ENCODE measurements at regions not wholly inside any gene's neighbourhood (a gene's known extent, or its start where the extent isn't known, plus 50 kb on each side); places are given as distances from the start of the nearest gene placed in this dataset.

DNA sequence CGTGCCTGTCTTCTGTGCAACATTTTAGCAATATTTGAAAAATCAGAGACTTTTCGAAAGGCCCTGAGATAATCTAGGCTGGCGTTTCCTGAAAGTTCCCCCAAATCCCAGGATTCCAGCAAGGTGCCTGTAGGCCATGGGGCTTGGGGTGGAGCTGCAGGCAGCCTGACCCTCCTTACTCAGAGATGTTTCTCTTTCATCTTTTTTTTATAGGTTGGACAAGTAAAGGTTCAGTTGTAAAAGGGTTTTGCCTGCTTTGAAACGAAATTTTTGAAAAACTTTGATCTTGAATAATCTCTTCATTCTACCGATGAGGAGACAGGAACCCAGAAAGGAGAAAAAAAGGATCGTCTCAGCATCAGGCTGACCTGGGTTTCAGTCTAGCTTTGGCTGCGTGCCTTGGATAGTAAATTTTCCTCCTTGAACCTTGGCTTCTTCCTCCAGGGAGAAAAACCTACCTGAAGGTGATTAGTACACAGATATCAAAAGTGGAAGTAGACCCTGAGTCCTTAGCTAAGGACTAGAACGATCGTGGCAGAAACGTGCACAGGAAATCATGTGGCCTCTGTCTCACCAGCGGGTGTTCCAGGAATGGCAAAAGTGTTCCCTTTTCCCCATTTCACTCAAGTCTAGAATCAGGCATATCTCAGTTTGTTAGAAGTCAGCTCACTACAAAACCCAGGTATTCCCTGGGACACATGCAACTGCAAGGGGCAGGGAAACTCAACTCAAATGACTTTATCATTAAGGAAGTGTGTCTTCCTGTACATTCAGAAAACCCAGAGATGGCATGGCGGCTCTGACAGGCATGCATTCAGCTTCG lies 128.2 kb upstream of the PTPN1 start:
- DNase-seq (ENCODE audit: low spot score in 2 of 2): no peak
- H3K4me3 ChIP-seq (ENCODE audit: low read depth, poor library complexity, severe bottlenecking): no peak overlapping the region
- intact Hi-C loops (cut with DNase I; ENCODE audit: low total_unique reads): no loop called here
- TF ChIP-seq POLR2A (IDR thresholded peaks at IDR 0.05): no peak
- TF ChIP-seq, protein P1, sequence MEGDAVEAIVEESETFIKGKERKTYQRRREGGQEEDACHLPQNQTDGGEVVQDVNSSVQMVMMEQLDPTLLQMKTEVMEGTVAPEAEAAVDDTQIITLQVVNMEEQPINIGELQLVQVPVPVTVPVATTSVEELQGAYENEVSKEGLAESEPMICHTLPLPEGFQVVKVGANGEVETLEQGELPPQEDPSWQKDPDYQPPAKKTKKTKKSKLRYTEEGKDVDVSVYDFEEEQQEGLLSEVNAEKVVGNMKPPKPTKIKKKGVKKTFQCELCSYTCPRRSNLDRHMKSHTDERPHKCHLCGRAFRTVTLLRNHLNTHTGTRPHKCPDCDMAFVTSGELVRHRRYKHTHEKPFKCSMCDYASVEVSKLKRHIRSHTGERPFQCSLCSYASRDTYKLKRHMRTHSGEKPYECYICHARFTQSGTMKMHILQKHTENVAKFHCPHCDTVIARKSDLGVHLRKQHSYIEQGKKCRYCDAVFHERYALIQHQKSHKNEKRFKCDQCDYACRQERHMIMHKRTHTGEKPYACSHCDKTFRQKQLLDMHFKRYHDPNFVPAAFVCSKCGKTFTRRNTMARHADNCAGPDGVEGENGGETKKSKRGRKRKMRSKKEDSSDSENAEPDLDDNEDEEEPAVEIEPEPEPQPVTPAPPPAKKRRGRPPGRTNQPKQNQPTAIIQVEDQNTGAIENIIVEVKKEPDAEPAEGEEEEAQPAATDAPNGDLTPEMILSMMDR (IDR thresholded peaks at IDR 0.05): no peak
- WGBS, 2 donors: 72 to 77% methylated on average over 13 of the region's 13 CpGs

DNA sequence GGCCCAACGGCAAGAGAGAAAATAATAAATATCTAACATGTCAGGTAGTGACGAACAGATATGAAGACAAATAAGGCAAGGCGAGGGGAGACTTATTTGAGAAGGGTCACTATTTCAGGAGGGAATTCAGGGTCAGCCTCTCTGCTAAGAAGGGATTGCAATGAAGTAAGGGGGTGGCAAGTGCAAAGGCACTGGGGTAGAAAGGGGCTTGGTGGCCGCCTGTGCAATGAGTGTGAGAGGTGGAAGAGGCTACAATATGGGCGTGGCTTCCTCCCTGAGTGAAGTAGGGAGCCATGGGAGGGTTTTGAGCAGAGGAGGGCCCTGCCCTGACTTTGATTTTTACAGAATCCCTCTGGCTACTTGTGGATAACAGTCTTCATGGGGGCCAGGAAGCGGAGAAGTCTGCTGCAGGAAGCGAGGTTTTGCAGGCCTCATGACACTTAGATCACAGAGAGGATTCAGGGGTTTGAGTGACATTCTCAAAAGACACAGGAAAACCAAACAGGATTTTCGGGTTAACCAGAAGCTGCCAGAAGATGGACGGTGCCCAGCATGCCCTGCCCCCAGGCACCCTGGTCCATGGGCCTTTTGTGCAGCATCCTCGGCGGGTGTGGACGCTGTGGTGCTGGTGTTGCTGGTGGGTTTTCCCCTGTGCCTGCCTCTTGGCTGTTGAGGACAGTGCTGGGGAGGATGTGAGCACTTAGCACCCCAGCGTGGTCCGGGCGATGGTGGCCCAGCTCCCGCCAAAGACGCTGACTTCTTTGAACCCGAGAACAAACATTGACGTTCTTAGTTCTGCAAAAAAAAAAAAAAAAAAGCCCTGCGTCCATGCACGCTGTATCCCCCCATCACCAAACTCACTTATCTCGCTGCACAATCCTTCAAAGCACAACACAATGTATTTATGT lies 124.2 kb upstream of the PTPN1 start:
- DNase-seq (ENCODE audit: low spot score in 2 of 2): no peak
- H3K4me3 ChIP-seq (ENCODE audit: low read depth, poor library complexity, severe bottlenecking): no peak overlapping the region
- TF ChIP-seq, protein P1 (IDR thresholded peaks at IDR 0.05): no peak
- no peak for TF ChIP-seq POLR2A (IDR thresholded peaks at IDR 0.05)
- intact Hi-C loops (cut with DNase I; ENCODE audit: low total_unique reads): no loop called here
- 79 to 83% methylated on average over 22 of the region's 22 CpGs for WGBS, 2 donors

- intact Hi-C loops (cut with DNase I; ENCODE audit: low total_unique reads): no loop called here
- TF ChIP-seq, protein P1 (IDR thresholded peaks at IDR 0.05): no peak
- TF ChIP-seq POLR2A (IDR thresholded peaks at IDR 0.05): no peak
- no peak for DNase-seq (ENCODE audit: low spot score in 2 of 2)
- no peak overlapping the region for H3K4me3 ChIP-seq (ENCODE audit: low read depth, poor library complexity, severe bottlenecking)
- 69 to 72% methylated on average over 6 of the region's 6 CpGs for WGBS, 2 donors
Observed at GRCh38 chr20:50386641-50386960, 123.6 kb upstream of the PTPN1 start.

DNA sequence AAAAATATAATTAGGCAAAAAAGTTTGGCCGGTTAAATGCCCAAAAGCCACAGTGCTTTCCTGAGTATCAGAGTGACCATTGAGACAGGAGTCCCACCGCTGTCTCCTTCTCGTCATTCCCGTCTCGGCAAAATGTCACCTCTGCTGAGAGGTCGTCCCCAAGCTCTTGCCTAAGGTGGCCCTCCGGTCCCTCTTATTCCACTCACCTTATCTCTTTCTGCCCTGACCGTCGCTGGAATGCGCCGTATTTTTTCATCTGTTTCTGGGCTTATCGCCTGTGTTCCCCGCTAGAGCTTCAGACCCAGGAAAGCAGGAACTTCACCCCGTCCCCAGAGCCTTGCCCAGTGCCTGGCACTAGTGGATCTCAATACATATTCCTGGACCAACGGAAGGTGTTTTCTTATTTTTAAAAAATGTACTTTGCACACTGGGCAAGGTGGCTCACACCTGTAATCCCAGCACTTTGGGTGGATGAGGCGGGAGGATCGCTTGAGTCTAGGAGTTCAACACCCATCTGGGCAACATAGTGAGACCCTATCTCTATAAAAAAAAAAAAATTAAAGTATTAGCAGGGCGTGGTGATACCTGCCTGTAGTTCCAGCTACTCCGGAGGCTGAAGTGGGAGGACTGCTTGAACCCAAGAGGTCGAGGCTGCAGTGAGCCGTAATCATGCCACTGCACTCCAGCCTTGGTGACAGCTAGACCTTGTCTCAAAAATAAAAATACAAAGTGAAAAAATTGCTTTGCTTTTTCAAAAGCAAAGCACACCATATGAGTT lies 122.8 kb upstream of the PTPN1 start:
- no peak overlapping the region for H3K4me3 ChIP-seq (ENCODE audit: low read depth, poor library complexity, severe bottlenecking)
- DNase-seq (ENCODE audit: low spot score in 2 of 2): no peak
- TF ChIP-seq, protein P1 (IDR thresholded peaks at IDR 0.05): no peak
- no peak for TF ChIP-seq POLR2A (IDR thresholded peaks at IDR 0.05)
- intact Hi-C loops (cut with DNase I; ENCODE audit: low total_unique reads): no loop called here
- WGBS, 2 donors: 85 to 91% methylated on average over 21 of the region's 21 CpGs

DNA sequence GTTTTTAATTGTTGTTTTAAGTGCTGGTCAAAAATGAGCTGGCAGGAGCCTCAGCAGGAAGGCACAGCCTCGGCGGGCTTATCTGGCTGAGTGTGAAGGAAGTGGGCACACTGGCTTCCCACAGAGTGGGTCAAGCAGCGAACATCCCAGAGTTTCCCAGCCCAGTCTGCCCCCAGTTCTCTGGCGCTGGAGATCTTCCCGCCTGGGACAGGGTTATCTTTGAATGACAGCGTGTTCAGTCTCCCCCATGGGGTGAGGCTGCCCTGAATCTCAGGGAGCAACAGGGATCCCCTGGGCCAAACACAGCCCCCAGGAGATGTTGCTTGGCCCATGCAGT lies 122.2 kb upstream of the PTPN1 start:
- DNase-seq (ENCODE audit: low spot score in 2 of 2): no peak
- WGBS, 2 donors: 61 to 70% methylated on average over 6 of the region's 6 CpGs

More for the DNA sequence above, 122.2 kb upstream of the PTPN1 start:
- intact Hi-C loops (cut with DNase I; ENCODE audit: low total_unique reads): no loop called here
- H3K4me3 ChIP-seq (ENCODE audit: low read depth, poor library complexity, severe bottlenecking): no peak overlapping the region
- TF ChIP-seq, protein P1 (IDR thresholded peaks at IDR 0.05): no peak
- no peak for TF ChIP-seq POLR2A (IDR thresholded peaks at IDR 0.05)

Measured in lower leg skin (tissue), 4 donors.